Esophagus mucosa (tissue), 1 donor: ENCODE measurements at regions not wholly inside any gene's neighbourhood (a gene's known extent, or its start where the extent isn't known, plus 50 kb on each side); places are given as distances from the start of the nearest gene placed in this dataset.

Experiments
- ATAC-seq: fragments of 200-7000 bp; cut with Tn5 transposase; one replicate; pipeline ENCODE4 v1.9.1; 2020
- donor health status: DM: yes; HTN: yes; CAD: no.

GRCh38 chr1:79312438-79312837 is 305.9 kb upstream of the ADGRL4 start:
- ATAC-seq: no peak

GRCh38 chr1:79310609-79311008 is 304.1 kb upstream of the ADGRL4 start:
- ATAC-seq: no peak

- no peak for ATAC-seq
Measured at GRCh38 chr1:79304131-79304530, 297.6 kb upstream of the ADGRL4 start.

GRCh38 chr1:79303040-79303439 is 296.5 kb upstream of the ADGRL4 start:
- ATAC-seq: no peak

GRCh38 chr1:79302380-79302930 is 295.9 kb upstream of the ADGRL4 start:
- ATAC-seq: no peak

- ATAC-seq: no peak
Measured at GRCh38 chr1:79295967-79296366, 289.4 kb upstream of the ADGRL4 start.

GRCh38 chr1:79293611-79294010 is 287.1 kb upstream of the ADGRL4 start:
- ATAC-seq: no peak

- ATAC-seq: no peak
Measured at GRCh38 chr1:79290927-79291474, 284.5 kb upstream of the ADGRL4 start.

- no peak for ATAC-seq
Measured at GRCh38 chr1:79287982-79288381, 281.5 kb upstream of the ADGRL4 start.

- ATAC-seq: no peak
Measured at GRCh38 chr1:79285667-79286066, 279.1 kb upstream of the ADGRL4 start.

- ATAC-seq: no peak
Measured at GRCh38 chr1:79283451-79283850, 276.9 kb upstream of the ADGRL4 start.

GRCh38 chr1:79281442-79281841 is 274.9 kb upstream of the ADGRL4 start:
- no peak for ATAC-seq

GRCh38 chr1:79271759-79272158 is 265.2 kb upstream of the ADGRL4 start:
- no peak for ATAC-seq

- no peak for ATAC-seq
Measured at GRCh38 chr1:79264975-79265818, 258.7 kb upstream of the ADGRL4 start.

GRCh38 chr1:79264285-79264684 is 257.8 kb upstream of the ADGRL4 start:
- ATAC-seq: no peak

- no peak for ATAC-seq
Measured at GRCh38 chr1:79262745-79263258, 256.3 kb upstream of the ADGRL4 start.

GRCh38 chr1:79259390-79260336 is 253.1 kb upstream of the ADGRL4 start:
- ATAC-seq: no peak

- ATAC-seq: no peak
Measured at GRCh38 chr1:79255421-79255820, 248.9 kb upstream of the ADGRL4 start.

- ATAC-seq: no peak
Measured at GRCh38 chr1:79252598-79252997, 246.1 kb upstream of the ADGRL4 start.

- ATAC-seq: no peak
Measured at GRCh38 chr1:79239840-79240239, 233.3 kb upstream of the ADGRL4 start.

- no peak for ATAC-seq
Measured at GRCh38 chr1:79235301-79236002, 228.9 kb upstream of the ADGRL4 start.

GRCh38 chr1:79232818-79233217 is 226.3 kb upstream of the ADGRL4 start:
- no peak for ATAC-seq
